HepG2 (cell line): ENCODE measurements at regions not wholly inside any gene's neighbourhood (a gene's known extent, or its start where the extent isn't known, plus 50 kb on each side); places are given as distances from the start of the nearest gene placed in this dataset.

Experiments used
- ATAC-seq: fragments of 200-7000 bp; cut with Tn5 transposase; 3 replicates; pipeline ENCODE4 v1.9.1; 2020; ENCODE audit warnings: mild to moderate bottlenecking, moderate library complexity
- BruUV-seq: library from RNA; stranded (reverse); fragments of 400-500 nt; replicated peaks from 2 replicates; lab custom pipeline; 2021; lab: Mats Ljungman, UMichigan
- CTCF ChIA-PET: fragments of 300-600 bp; formaldehyde crosslinking; extraction: SDS; loops from one replicate; lab custom pipeline; 2021; ENCODE audit warnings: low total read pairs, inconsistent platforms, low intra/inter-chr PET ratio; lab: Yijun Ruan, JAX
- POLR2A ChIA-PET: fragments of 350-600 bp; sonication (Branson Sonifier 250); formaldehyde crosslinking; loops from one replicate; lab custom pipeline; 2020; ENCODE audit warnings: antibody characterized with exemption, inconsistent platforms; lab: Yijun Ruan, JAX
- DNase-seq: peaks from one replicate; pipeline ENCODE4 v3.0.0-alpha.2; 2015; ENCODE audit warnings: low spot score
- FAIRE-seq: peaks from 3 replicates; lab custom pipeline; 2011; peaks lifted over from hg19 to GRCh38; lab: Jason Lieb, UNC
- H2AFZ ChIP-seq: one replicate; pipeline ENCODE4 v1.6.1; 2011; ENCODE audit warnings: low read length, inconsistent platforms
- H3K27ac ChIP-seq: fragments of 300-600 bp; 3 replicates; pipeline ENCODE4 v1.8.0; 2011; ENCODE audit warnings: mixed run types, mild to moderate bottlenecking, mixed read lengths, low read length, inconsistent platforms; ENCODE audit not compliant: insufficient read depth; ENCODE audit errors: extremely low read length
- H3K27me3 ChIP-seq, 2 experiments: fragments of 200-600 bp in 1 of 2; 2 replicates in 1 of 2; 3 replicates in 1 of 2; pipeline versions ENCODE4 v1.6.0 to v1.8.0; 2011; ENCODE audit warnings: low read length in 2 of 2, mild to moderate bottlenecking in 2 of 2, moderate library complexity in 2 of 2, inconsistent platforms in 1 of 2; ENCODE audit not compliant: insufficient read depth in 2 of 2, control insufficient read depth in 1 of 2
- H3K36me3 ChIP-seq, 2 experiments: fragments of 200-600 bp in 1 of 2; replicated peaks in 1 of 2; 2 replicates in 1 of 2; 3 replicates in 1 of 2; pipeline versions ENCODE4 v1.5.1 to v1.8.0; 2011; ENCODE audit warnings: low read length in 2 of 2, inconsistent platforms in 1 of 2; ENCODE audit not compliant: insufficient read depth in 2 of 2, control insufficient read depth in 1 of 2
- H3K4me1 ChIP-seq: 2 replicates; pipeline ENCODE4 v1.5.1; 2012; ENCODE audit warnings: low read length, inconsistent platforms; ENCODE audit not compliant: insufficient read depth
- H3K4me2 ChIP-seq: 2 replicates; pipeline ENCODE4 v1.6.0; 2011; ENCODE audit warnings: low read depth, low read length, inconsistent platforms
- H3K4me3 ChIP-seq, 3 experiments: fragments of 200-600 bp in 1 of 3; sonication (generic), shearing (Covaris generic) in 1 of 3; replicated peaks in 1 of 3; 2 replicates each; pipeline ENCODE4 v1.5.1; 2011 to 2016; ENCODE audit warnings: low read length in 3 of 3, inconsistent platforms in 2 of 3, low read depth in 2 of 3, mild to moderate bottlenecking in 2 of 3, control low read depth in 1 of 3, mixed read lengths in 1 of 3; ENCODE audit not compliant: insufficient read depth in 1 of 3
- H3K79me2 ChIP-seq: one replicate; pipeline ENCODE4 v1.6.1; 2011; ENCODE audit warnings: low read length, inconsistent platforms; ENCODE audit not compliant: insufficient read depth
- H3K9ac ChIP-seq: 2 replicates; pipeline ENCODE4 v1.6.0; 2011; ENCODE audit warnings: mild to moderate bottlenecking, low read depth, low read length, inconsistent platforms; ENCODE audit not compliant: insufficient read depth
- H3K9me3 ChIP-seq: 2 replicates; pipeline ENCODE4 v1.5.1; 2012; ENCODE audit warnings: mild to moderate bottlenecking, low read length
- H4K20me1 ChIP-seq: 2 replicates; pipeline ENCODE4 v1.6.0; 2011; ENCODE audit warnings: inconsistent platforms, mild to moderate bottlenecking, low read length, moderate library complexity; ENCODE audit not compliant: insufficient read depth
- HMG20B ChIP-seq: conservative IDR thresholded peaks from 2 replicates; pipeline ENCODE4 v1.6.1; 2016; ENCODE audit warnings: missing genetic modification reagents, missing compliant biosample characterization
- RFX5 ChIP-seq: IDR thresholded peaks from 2 replicates; pipeline ENCODE4 v1.6.1; 2011; ENCODE audit warnings: low read depth, low read length, improper control_type of control experiment
- TSC22D2 ChIP-seq: sonication (generic); formaldehyde crosslinking; IDR thresholded peaks from 2 replicates; pipeline ENCODE4 v1.5.1; 2020; ENCODE audit warnings: missing genetic modification reagents, mild to moderate bottlenecking, borderline replicate concordance
- ZNF264 ChIP-seq: sonication (generic); formaldehyde crosslinking; IDR thresholded peaks from 2 replicates; pipeline ENCODE4 v1.4.0; 2020; ENCODE audit warnings: missing genetic modification reagents
- WGBS: methylation state at CpG from one replicate; pipeline ENCODE4 v1.1.6; 2017; ENCODE audit warnings: low lambda C conversion rate; 5-methylcytosine and 5-hydroxymethylcytosine counted together
- in situ Hi-C: cut with HindIII; loops from 2 replicates; pipeline ENCODE4 v1.10.0; 2017; ENCODE audit warnings: low pct_unique_long_range_greater_than_20kb; ENCODE audit not compliant: extremely low pct_ligation_motif_present
- intact Hi-C: fragments of 100-400 bp; cut with micrococcal nuclease; formaldehyde crosslinking; loops from one replicate; pipeline ENCODE4 v1.10.0; 2022; ENCODE audit not compliant: unreplicated experiment
- TF ChIP-seq, protein P1 (sequence below): sonication (generic); formaldehyde crosslinking; IDR thresholded peaks from 2 replicates; pipeline ENCODE4 v1.4.0; 2020; ENCODE audit warnings: missing genetic modification reagents
- TF ChIP-seq, protein P2 (sequence below): sonication (generic); formaldehyde crosslinking; conservative IDR thresholded peaks from 2 replicates; pipeline ENCODE4 v1.8.1; 2023; ENCODE audit warnings: missing genetic modification reagents
- TF ChIP-seq, protein P3 (sequence below): sonication (generic); formaldehyde crosslinking; IDR thresholded peaks from 2 replicates; pipeline ENCODE4 v1.4.0; 2020; ENCODE audit warnings: missing genetic modification reagents
- TF ChIP-seq, protein P4 (sequence below): sonication (generic); formaldehyde crosslinking; IDR thresholded peaks from 2 replicates; pipeline ENCODE4 v1.8.1; 2023; ENCODE audit warnings: mild to moderate bottlenecking, moderate library complexity, missing genetic modification reagents
- TF ChIP-seq, protein P5 (sequence below): sonication (generic); formaldehyde crosslinking; IDR thresholded peaks from 2 replicates; pipeline ENCODE4 v1.4.0; 2020; ENCODE audit warnings: missing genetic modification reagents
- TF ChIP-seq, protein P6 (sequence below): sonication (generic); formaldehyde crosslinking; IDR thresholded peaks from 2 replicates; pipeline ENCODE4 v1.8.1; 2023; ENCODE audit warnings: missing genetic modification reagents, mild to moderate bottlenecking, borderline replicate concordance

DNA sequence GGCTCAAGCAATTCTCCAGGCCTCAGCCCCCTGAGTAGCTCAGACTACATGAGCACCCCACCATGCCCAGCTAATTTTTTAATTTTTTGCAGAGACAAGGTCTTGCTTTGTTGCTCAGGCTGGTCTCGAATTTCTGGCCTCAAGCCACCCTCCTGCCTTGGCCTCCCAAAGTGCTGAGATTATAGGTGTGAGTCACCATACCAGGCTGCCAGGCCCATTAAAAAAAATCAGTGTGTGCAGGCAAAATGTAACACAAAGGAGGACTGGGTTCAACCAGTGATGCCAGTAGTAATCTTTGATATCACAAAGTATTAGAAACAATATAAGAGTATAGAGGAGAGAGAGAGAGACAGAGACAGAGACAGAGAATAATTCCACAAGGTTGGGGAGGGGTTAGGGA is 322.7 kb downstream of the MSX2 start (continued):
- TF ChIP-seq, protein P1, sequence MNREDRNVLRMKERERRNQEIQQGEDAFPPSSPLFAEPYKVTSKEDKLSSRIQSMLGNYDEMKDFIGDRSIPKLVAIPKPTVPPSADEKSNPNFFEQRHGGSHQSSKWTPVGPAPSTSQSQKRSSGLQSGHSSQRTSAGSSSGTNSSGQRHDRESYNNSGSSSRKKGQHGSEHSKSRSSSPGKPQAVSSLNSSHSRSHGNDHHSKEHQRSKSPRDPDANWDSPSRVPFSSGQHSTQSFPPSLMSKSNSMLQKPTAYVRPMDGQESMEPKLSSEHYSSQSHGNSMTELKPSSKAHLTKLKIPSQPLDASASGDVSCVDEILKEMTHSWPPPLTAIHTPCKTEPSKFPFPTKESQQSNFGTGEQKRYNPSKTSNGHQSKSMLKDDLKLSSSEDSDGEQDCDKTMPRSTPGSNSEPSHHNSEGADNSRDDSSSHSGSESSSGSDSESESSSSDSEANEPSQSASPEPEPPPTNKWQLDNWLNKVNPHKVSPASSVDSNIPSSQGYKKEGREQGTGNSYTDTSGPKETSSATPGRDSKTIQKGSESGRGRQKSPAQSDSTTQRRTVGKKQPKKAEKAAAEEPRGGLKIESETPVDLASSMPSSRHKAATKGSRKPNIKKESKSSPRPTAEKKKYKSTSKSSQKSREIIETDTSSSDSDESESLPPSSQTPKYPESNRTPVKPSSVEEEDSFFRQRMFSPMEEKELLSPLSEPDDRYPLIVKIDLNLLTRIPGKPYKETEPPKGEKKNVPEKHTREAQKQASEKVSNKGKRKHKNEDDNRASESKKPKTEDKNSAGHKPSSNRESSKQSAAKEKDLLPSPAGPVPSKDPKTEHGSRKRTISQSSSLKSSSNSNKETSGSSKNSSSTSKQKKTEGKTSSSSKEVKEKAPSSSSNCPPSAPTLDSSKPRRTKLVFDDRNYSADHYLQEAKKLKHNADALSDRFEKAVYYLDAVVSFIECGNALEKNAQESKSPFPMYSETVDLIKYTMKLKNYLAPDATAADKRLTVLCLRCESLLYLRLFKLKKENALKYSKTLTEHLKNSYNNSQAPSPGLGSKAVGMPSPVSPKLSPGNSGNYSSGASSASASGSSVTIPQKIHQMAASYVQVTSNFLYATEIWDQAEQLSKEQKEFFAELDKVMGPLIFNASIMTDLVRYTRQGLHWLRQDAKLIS (CRISPR knock-in tag): no peak
- TF ChIP-seq TSC22D2 (CRISPR knock-in tag): no peak
- TF ChIP-seq, protein P2, sequence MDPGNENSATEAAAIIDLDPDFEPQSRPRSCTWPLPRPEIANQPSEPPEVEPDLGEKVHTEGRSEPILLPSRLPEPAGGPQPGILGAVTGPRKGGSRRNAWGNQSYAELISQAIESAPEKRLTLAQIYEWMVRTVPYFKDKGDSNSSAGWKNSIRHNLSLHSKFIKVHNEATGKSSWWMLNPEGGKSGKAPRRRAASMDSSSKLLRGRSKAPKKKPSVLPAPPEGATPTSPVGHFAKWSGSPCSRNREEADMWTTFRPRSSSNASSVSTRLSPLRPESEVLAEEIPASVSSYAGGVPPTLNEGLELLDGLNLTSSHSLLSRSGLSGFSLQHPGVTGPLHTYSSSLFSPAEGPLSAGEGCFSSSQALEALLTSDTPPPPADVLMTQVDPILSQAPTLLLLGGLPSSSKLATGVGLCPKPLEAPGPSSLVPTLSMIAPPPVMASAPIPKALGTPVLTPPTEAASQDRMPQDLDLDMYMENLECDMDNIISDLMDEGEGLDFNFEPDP (CRISPR knock-in tag): no peak

DNA sequence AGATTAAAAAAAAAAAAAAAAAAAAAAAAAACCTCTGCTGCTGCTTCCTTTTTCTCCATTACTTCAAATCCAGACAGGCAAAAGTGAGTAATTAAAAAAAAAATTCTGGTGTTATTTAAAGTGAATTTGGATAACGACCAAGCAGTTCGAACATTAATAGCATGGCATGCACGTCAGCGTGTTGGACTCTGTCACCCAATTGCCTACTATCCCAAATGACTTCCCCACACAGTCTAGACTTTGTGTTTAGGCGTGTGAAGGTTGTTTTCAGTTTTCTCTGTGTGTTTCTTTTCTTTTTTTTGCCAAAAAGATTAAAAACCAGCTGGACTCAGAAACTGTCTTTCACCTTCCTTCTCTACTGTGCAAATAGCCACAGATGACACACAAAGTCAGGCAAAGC is 321.4 kb downstream of the MSX2 start:
- TF ChIP-seq RFX5: no peak
- TF ChIP-seq, protein P3, sequence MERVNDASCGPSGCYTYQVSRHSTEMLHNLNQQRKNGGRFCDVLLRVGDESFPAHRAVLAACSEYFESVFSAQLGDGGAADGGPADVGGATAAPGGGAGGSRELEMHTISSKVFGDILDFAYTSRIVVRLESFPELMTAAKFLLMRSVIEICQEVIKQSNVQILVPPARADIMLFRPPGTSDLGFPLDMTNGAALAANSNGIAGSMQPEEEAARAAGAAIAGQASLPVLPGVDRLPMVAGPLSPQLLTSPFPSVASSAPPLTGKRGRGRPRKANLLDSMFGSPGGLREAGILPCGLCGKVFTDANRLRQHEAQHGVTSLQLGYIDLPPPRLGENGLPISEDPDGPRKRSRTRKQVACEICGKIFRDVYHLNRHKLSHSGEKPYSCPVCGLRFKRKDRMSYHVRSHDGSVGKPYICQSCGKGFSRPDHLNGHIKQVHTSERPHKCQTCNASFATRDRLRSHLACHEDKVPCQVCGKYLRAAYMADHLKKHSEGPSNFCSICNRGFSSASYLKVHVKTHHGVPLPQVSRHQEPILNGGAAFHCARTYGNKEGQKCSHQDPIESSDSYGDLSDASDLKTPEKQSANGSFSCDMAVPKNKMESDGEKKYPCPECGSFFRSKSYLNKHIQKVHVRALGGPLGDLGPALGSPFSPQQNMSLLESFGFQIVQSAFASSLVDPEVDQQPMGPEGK (CRISPR knock-in tag): no peak
- TF ChIP-seq, protein P4, sequence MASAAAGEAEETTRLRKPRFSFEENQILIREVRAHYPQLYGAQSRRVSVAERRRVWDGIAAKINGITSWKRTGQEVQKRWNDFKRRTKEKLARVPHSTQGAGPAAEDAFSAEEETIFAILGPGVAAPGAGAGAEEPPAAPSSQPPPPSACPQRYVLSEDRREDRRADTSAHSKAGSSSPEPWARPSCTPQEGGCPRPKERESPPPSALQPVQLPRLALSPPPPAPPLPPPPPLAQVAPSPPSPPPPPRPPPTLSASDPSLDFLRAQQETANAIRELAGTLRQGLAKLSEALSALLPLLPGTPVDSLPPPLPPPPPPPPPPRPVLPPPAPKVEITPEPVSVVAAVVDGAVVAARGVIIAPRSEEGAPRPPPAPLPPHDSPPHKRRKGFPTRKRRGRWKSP: no peak
- TF ChIP-seq, protein P5, sequence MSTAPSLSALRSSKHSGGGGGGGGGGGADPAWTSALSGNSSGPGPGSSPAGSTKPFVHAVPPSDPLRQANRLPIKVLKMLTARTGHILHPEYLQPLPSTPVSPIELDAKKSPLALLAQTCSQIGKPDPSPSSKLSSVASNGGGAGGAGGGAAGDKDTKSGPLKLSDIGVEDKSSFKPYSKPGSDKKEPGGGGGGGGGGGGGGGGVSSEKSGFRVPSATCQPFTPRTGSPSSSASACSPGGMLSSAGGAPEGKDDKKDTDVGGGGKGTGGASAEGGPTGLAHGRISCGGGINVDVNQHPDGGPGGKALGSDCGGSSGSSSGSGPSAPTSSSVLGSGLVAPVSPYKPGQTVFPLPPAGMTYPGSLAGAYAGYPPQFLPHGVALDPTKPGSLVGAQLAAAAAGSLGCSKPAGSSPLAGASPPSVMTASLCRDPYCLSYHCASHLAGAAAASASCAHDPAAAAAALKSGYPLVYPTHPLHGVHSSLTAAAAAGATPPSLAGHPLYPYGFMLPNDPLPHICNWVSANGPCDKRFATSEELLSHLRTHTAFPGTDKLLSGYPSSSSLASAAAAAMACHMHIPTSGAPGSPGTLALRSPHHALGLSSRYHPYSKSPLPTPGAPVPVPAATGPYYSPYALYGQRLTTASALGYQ (CRISPR knock-in tag): no peak
- no peak for TF ChIP-seq ZNF264 (CRISPR knock-in tag)
- TF ChIP-seq, protein P6, sequence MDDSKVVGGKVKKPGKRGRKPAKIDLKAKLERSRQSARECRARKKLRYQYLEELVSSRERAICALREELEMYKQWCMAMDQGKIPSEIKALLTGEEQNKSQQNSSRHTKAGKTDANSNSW (CRISPR knock-in tag): no peak
- TF ChIP-seq HMG20B (CRISPR knock-in tag): no peak
- ChIA-PET POLR2A (no interaction called here), CTCF (no interaction called here)
- Histone ChIP-seq H3K79me2 (no peaks in the 10 kb centered on the region), H4K20me1 (no peaks in the 10 kb centered on the region), H3K9me3 (no peaks in the 10 kb centered on the region), H3K27me3 (no peaks in the 10 kb centered on the region), H3K4me1 (no peaks in the 10 kb centered on the region), H3K4me3 (no peak overlapping the region), H3K27ac (no peak overlapping the region), H3K4me2 (no peak overlapping the region), H2AFZ (no peak overlapping the region), H3K36me3 (no peaks in the 10 kb centered on the region), H3K9ac (no peak overlapping the region)
- FAIRE-seq: no peak
- BruUV-seq: no TSS peak
- in situ Hi-C loops (no loop called here), intact Hi-C loops (no loop called here)
- no peak for ATAC-seq
- DNase-seq: no peak
- WGBS: 2% methylated on average over 5 of the region's 5 CpGs
